GM23338 (cell line): ENCODE measurements at regions not wholly inside any gene's neighbourhood (a gene's known extent, or its start where the extent isn't known, plus 50 kb on each side); places are given as distances from the start of the nearest gene placed in this dataset.

Experiments
- CREB1 ChIP-seq: fragments of 250-450 bp; sonication (Bioruptor Pico); IDR thresholded peaks from 2 replicates; pipeline ENCODE4 v1.5.0; 2020; ENCODE audit warnings: low read depth, mild to moderate bottlenecking, moderate library complexity
- CTCF ChIP-seq, 2 experiments: fragments of 200-600 bp in 1 of 2; sonication (generic) in 1 of 2; conservative IDR thresholded peaks; 2 replicates each; pipeline versions ENCODE4 v1.5.1 to v1.6.1; 2016 to 2017; ENCODE audit warnings: antibody characterized with exemption in 2 of 2, low read depth in 2 of 2, mild to moderate bottlenecking in 2 of 2, moderate library complexity in 1 of 2
- EZH2 ChIP-seq: fragments of 200-600 bp; sonication (generic); IDR thresholded peaks from one replicate; pipeline ENCODE4 v1.8.0; 2017; ENCODE audit warnings: antibody characterized with exemption, mild to moderate bottlenecking, low read depth; ENCODE audit not compliant: unreplicated experiment
- NANOG ChIP-seq: IDR thresholded peaks from 2 replicates; pipeline ENCODE4 v1.6.1; 2016; ENCODE audit warnings: antibody characterized with exemption, borderline replicate concordance
- POLR2AphosphoS5 ChIP-seq: IDR thresholded peaks from 2 replicates; pipeline ENCODE4 v1.6.1; 2016; ENCODE audit warnings: antibody characterized with exemption, low read depth
- ZNF114 ChIP-seq: fragments of 250-450 bp; sonication (Bioruptor Pico); IDR thresholded peaks from 2 replicates; pipeline ENCODE4 v1.5.0; 2020; ENCODE audit warnings: mild to moderate bottlenecking, moderate library complexity
- ZNF331 ChIP-seq: fragments of 250-450 bp; sonication (Bioruptor Pico); IDR thresholded peaks from 2 replicates; pipeline ENCODE4 v1.5.0; 2020; ENCODE audit warnings: low read depth, mild to moderate bottlenecking, moderate library complexity

GRCh38 chr6:139572001-139572400, 197.6 kb upstream of the CITED2 start:
- TF ChIP-seq CTCF (conservative IDR thresholded peaks at IDR 0.05; ENCODE audit: low read depth in 2 of 2) (no peak), CREB1 (CRISPR knock-in tag) (no peak), POLR2AphosphoS5 (no peak), ZNF114 (CRISPR knock-in tag) (no peak), EZH2 (no peak), ZNF331 (no peak), NANOG (no peak)
